Activated CD4-positive, alpha-beta T cell treated with anti-CD3 and anti-CD28 coated beads for 36 hours (primary cell): ENCODE measurements at regions not wholly inside any gene's neighbourhood (a gene's known extent, or its start where the extent isn't known, plus 50 kb on each side); places are given as distances from the start of the nearest gene placed in this dataset.
A peak's percentile ranks its signal among the peaks of the same experiment; 100 is the strongest.

ENCODE experiments used
- ATAC-seq: fragments of 200-7000 bp; cut with Tn5 transposase; one replicate; pipeline ENCODE4 v1.10.0; 2021; ENCODE audit warnings: mild to moderate bottlenecking, moderate library complexity
- CTCF ChIA-PET: fragments of 350-600 bp; sonication (Branson Sonifier 250); formaldehyde crosslinking; loops from one replicate; lab custom pipeline; 2021; ENCODE audit warnings: antibody characterized with exemption; lab: Charles Lee
- POLR2A ChIA-PET: fragments of 350-600 bp; sonication (Branson Sonifier 250); formaldehyde crosslinking; loops from one replicate; lab custom pipeline; 2021; ENCODE audit warnings: antibody characterized with exemption, inconsistent platforms; lab: Charles Lee
- DNase-seq: peaks from one replicate; pipeline ENCODE4 v3.0.0-alpha.2; 2020
- H3K27ac Mint-ChIP-seq: one replicate; pipeline ENCODE4 v1.8.0; 2021; ENCODE audit warnings: mixed read lengths
- H3K27me3 Mint-ChIP-seq: one replicate; pipeline ENCODE4 v1.8.0; 2021; ENCODE audit warnings: mixed read lengths
- H3K36me3 Mint-ChIP-seq: one replicate; pipeline ENCODE4 v1.8.0; 2021; ENCODE audit warnings: low read depth, mixed read lengths
- H3K4me1 Mint-ChIP-seq: one replicate; pipeline ENCODE4 v1.8.0; 2021; ENCODE audit warnings: mixed read lengths
- H3K4me3 Mint-ChIP-seq: one replicate; pipeline ENCODE4 v1.8.0; 2021; ENCODE audit warnings: mild to moderate bottlenecking, moderate library complexity, mixed read lengths
- H3K9me3 Mint-ChIP-seq: one replicate; pipeline ENCODE4 v1.8.0; 2021; ENCODE audit warnings: low read depth, mixed read lengths
- intact Hi-C, 2 experiments: fragments of 100-400 bp; cut with DNase I in 1 of 2; cut with micrococcal nuclease in 1 of 2; formaldehyde crosslinking; loops; one replicate each; pipeline versions ENCODE4 v1.14.2 to v1.15.1; 2022 to 2024; cut with DNase I, micrococcal nuclease

- Mint-ChIP-seq H3K4me1 (no peaks in the 10 kb centered on the region), H3K27ac (no peak overlapping the region), H3K9me3 (peaks cover 10% of the 10 kb centered on the region), H3K4me3 (no peak overlapping the region), H3K36me3 (no peaks in the 10 kb centered on the region), H3K27me3 (no peaks in the 10 kb centered on the region)
- intact Hi-C loops = no loop called here
- no peak for DNase-seq
- no peak for ATAC-seq
- ChIA-PET POLR2A (no interaction called here), CTCF (no interaction called here)
Measured at GRCh38 chr4:178535939-178536579, 1093.8 kb upstream of the AGA start.

- Mint-ChIP-seq H3K27me3 (no peaks in the 10 kb centered on the region), H3K36me3 (no peaks in the 10 kb centered on the region), H3K27ac (no peak overlapping the region), H3K4me1 (no peaks in the 10 kb centered on the region), H3K4me3 (no peak overlapping the region), H3K9me3 (peaks cover 2% of the 10 kb centered on the region)
- intact Hi-C loops = no loop called here
- DNase-seq = no peak
- ChIA-PET CTCF (no interaction called here), POLR2A (no interaction called here)
- no peak for ATAC-seq
Measured at GRCh38 chr4:178553201-178553600, 1111.0 kb upstream of the AGA start.

GRCh38 chr4:178554352-178554751 lies 1112.1 kb upstream of the AGA start:
- CTCF ChIA-PET = no interaction called here
- intact Hi-C loops = no loop called here
- H3K36me3 Mint-ChIP-seq = no peaks in the 10 kb centered on the region

GRCh38 chr4:178556796-178557195 lies 1114.6 kb upstream of the AGA start:
- no peaks in the 10 kb centered on the region for H3K27me3 Mint-ChIP-seq
- no peaks in the 10 kb centered on the region for H3K36me3 Mint-ChIP-seq
- CTCF ChIA-PET = no interaction called here
- POLR2A ChIA-PET = no interaction called here
- intact Hi-C loops = no loop called here
- H3K9me3 Mint-ChIP-seq = peaks cover 4% of the 10 kb centered on the region
- DNase-seq (no peak), ATAC-seq (no peak)
- H3K4me1 Mint-ChIP-seq = no peaks in the 10 kb centered on the region
- H3K4me3 Mint-ChIP-seq = no peak overlapping the region
- no peak overlapping the region for H3K27ac Mint-ChIP-seq

More at GRCh38 chr4:178554352-178554751, 1112.1 kb upstream of the AGA start:
- POLR2A ChIA-PET = no interaction called here
- no peak for DNase-seq
- Mint-ChIP-seq H3K4me3 (no peak overlapping the region), H3K9me3 (peaks cover 2% of the 10 kb centered on the region), H3K27me3 (no peaks in the 10 kb centered on the region), H3K4me1 (no peaks in the 10 kb centered on the region), H3K27ac (no peak overlapping the region)
- no peak for ATAC-seq

- no peak for DNase-seq
- intact Hi-C loops = no loop called here
- no peaks in the 10 kb centered on the region for H3K27me3 Mint-ChIP-seq
- POLR2A ChIA-PET = no interaction called here
- H3K9me3 Mint-ChIP-seq = peaks cover 1% of the 10 kb centered on the region
- H3K27ac Mint-ChIP-seq = no peak overlapping the region
- no peaks in the 10 kb centered on the region for H3K4me1 Mint-ChIP-seq
- CTCF ChIA-PET = no interaction called here
- ATAC-seq = no peak
- no peak overlapping the region for H3K4me3 Mint-ChIP-seq
- no peaks in the 10 kb centered on the region for H3K36me3 Mint-ChIP-seq
Measured at GRCh38 chr4:178577933-178578332, 1135.7 kb upstream of the AGA start.

GRCh38 chr4:178595500-178596138 lies 1153.4 kb upstream of the AGA start:
- H3K4me3 Mint-ChIP-seq = no peak overlapping the region
- DNase-seq = no peak
- ChIA-PET CTCF (no interaction called here), POLR2A (no interaction called here)
- peaks cover 16% of the 10 kb centered on the region for H3K9me3 Mint-ChIP-seq
- no peaks in the 10 kb centered on the region for H3K36me3 Mint-ChIP-seq
- intact Hi-C loops = no loop called here
- ATAC-seq = no peak
- no peaks in the 10 kb centered on the region for H3K4me1 Mint-ChIP-seq
- H3K27ac Mint-ChIP-seq = no peak overlapping the region
- no peaks in the 10 kb centered on the region for H3K27me3 Mint-ChIP-seq

GRCh38 chr4:178598672-178599071 lies 1156.4 kb upstream of the AGA start:
- no peaks in the 10 kb centered on the region for H3K36me3 Mint-ChIP-seq
- no peak for ATAC-seq
- intact Hi-C loops = no loop called here
- peaks cover 13% of the 10 kb centered on the region for H3K9me3 Mint-ChIP-seq
- H3K27ac Mint-ChIP-seq = no peak overlapping the region
- H3K4me1 Mint-ChIP-seq = no peaks in the 10 kb centered on the region
- POLR2A ChIA-PET = no interaction called here
- no peak for DNase-seq
- no peaks in the 10 kb centered on the region for H3K27me3 Mint-ChIP-seq
- CTCF ChIA-PET = no interaction called here
- no peak overlapping the region for H3K4me3 Mint-ChIP-seq

GRCh38 chr4:178599521-178599920 lies 1157.3 kb upstream of the AGA start:
- DNase-seq = no peak
- Mint-ChIP-seq H3K36me3 (no peaks in the 10 kb centered on the region), H3K4me3 (no peak overlapping the region), H3K9me3 (peaks cover 12% of the 10 kb centered on the region), H3K27ac (no peak overlapping the region), H3K4me1 (no peaks in the 10 kb centered on the region), H3K27me3 (no peaks in the 10 kb centered on the region)
- no peak for ATAC-seq
- intact Hi-C loops = no loop called here
- CTCF ChIA-PET = no interaction called here
- POLR2A ChIA-PET = no interaction called here

GRCh38 chr4:178602833-178603232 lies 1160.6 kb upstream of the AGA start:
- intact Hi-C loops = no loop called here
- H3K4me3 Mint-ChIP-seq = no peak overlapping the region
- H3K27me3 Mint-ChIP-seq = no peaks in the 10 kb centered on the region
- peaks cover 12% of the 10 kb centered on the region for H3K9me3 Mint-ChIP-seq
- no peaks in the 10 kb centered on the region for H3K4me1 Mint-ChIP-seq
- ATAC-seq (no peak), DNase-seq (no peak)
- CTCF ChIA-PET = no interaction called here
- POLR2A ChIA-PET = no interaction called here
- no peak overlapping the region for H3K27ac Mint-ChIP-seq
- no peaks in the 10 kb centered on the region for H3K36me3 Mint-ChIP-seq

- intact Hi-C loops = no loop called here
- H3K27ac Mint-ChIP-seq = no peak overlapping the region
Measured at GRCh38 chr4:178611062-178611461, 1168.8 kb upstream of the AGA start.

GRCh38 chr4:178612733-178613132 lies 1170.5 kb upstream of the AGA start:
- intact Hi-C loops = no loop called here
- DNase-seq = peak; percentile 27
- POLR2A ChIA-PET = no interaction called here
- CTCF ChIA-PET = no interaction called here
- Mint-ChIP-seq H3K4me3 (no peak overlapping the region), H3K27me3 (no peaks in the 10 kb centered on the region), H3K9me3 (peaks cover 7% of the 10 kb centered on the region), H3K27ac (no peak overlapping the region), H3K36me3 (no peaks in the 10 kb centered on the region), H3K4me1 (peaks cover 2% of the 10 kb centered on the region)
- ATAC-seq = peak; percentile 30

More at GRCh38 chr4:178611062-178611461, 1168.8 kb upstream of the AGA start:
- ChIA-PET POLR2A (no interaction called here), CTCF (no interaction called here)
- DNase-seq (no peak), ATAC-seq (no peak)
- Mint-ChIP-seq H3K27me3 (no peaks in the 10 kb centered on the region), H3K4me3 (no peak overlapping the region), H3K4me1 (peaks cover 2% of the 10 kb centered on the region), H3K36me3 (no peaks in the 10 kb centered on the region), H3K9me3 (peaks cover 7% of the 10 kb centered on the region)

GRCh38 chr4:178632415-178632814 lies 1190.2 kb upstream of the AGA start:
- intact Hi-C loops = no loop called here
- POLR2A ChIA-PET = no interaction called here
- no peaks in the 10 kb centered on the region for H3K36me3 Mint-ChIP-seq
- no peak for DNase-seq
- H3K4me3 Mint-ChIP-seq = no peak overlapping the region
- H3K9me3 Mint-ChIP-seq = peaks cover 3% of the 10 kb centered on the region
- H3K27me3 Mint-ChIP-seq = no peaks in the 10 kb centered on the region
- CTCF ChIA-PET = no interaction called here
- no peaks in the 10 kb centered on the region for H3K4me1 Mint-ChIP-seq
- H3K27ac Mint-ChIP-seq = no peak overlapping the region
- ATAC-seq = no peak
